ENCODE measurements at regions not wholly inside any gene's neighbourhood (a gene's known extent, or its start where the extent isn't known, plus 50 kb on each side); places are given as distances from the start of the nearest gene placed in this dataset.

GRCh38 chr2:190829642-190830041 lies 51.0 kb upstream of the GLS start:
- 0 out of 2 replicates have a peak overlapping the region, but pooled peaks have one; percentile 46 for H3K27ac Mint-ChIP-seq
- H3K4me3 ChIP-seq = no peak overlapping the region

More at GRCh38 chr2:190829642-190830041, 51.0 kb upstream of the GLS start:
- H3K4me1 Mint-ChIP-seq = no peaks in the 10 kb centered on the region
- Histone ChIP-seq H3K27me3 (ENCODE audit: insufficient read depth) (no peaks in the 10 kb centered on the region), H3K27ac (ENCODE audit: low read depth) (no peak overlapping the region), H3K4me2 (no peak overlapping the region), H3K79me2 (replicated peaks; ENCODE audit: insufficient read depth) (no peaks in the 10 kb centered on the region), H3K4me1 (ENCODE audit: insufficient read depth) (no peaks in the 10 kb centered on the region), H3K9me2 (ENCODE audit: insufficient read depth) (no peaks in the 10 kb centered on the region), H4K20me1 (replicated peaks; ENCODE audit: insufficient read depth) (no peaks in the 10 kb centered on the region), H3F3A (replicated peaks; ENCODE audit: low read depth) (no peaks in the 10 kb centered on the region), H2AFZ (no peak overlapping the region; the same call in 1 of the 2 replicates), H3K36me3 (ENCODE audit: insufficient read depth) (no peaks in the 10 kb centered on the region)
- no peak for TF ChIP-seq CREB1 (CRISPR knock-in tag; IDR thresholded peaks at IDR 0.05; ENCODE audit: low read depth)
- TF ChIP-seq, protein P1, sequence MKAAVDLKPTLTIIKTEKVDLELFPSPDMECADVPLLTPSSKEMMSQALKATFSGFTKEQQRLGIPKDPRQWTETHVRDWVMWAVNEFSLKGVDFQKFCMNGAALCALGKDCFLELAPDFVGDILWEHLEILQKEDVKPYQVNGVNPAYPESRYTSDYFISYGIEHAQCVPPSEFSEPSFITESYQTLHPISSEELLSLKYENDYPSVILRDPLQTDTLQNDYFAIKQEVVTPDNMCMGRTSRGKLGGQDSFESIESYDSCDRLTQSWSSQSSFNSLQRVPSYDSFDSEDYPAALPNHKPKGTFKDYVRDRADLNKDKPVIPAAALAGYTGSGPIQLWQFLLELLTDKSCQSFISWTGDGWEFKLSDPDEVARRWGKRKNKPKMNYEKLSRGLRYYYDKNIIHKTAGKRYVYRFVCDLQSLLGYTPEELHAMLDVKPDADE (IDR thresholded peaks at IDR 0.05) = no peak
- no peak for TF ChIP-seq JUNB (IDR thresholded peaks at IDR 0.05; ENCODE audit: unreplicated experiment)
- TF ChIP-seq ZNF331 (CRISPR knock-in tag; IDR thresholded peaks at IDR 0.05; ENCODE audit: low read depth) = no peak
- no peak for TF ChIP-seq EZH2phosphoT487 (IDR thresholded peaks at IDR 0.05; ENCODE audit: unreplicated experiment)
- TF ChIP-seq POLR2AphosphoS5 (IDR thresholded peaks at IDR 0.05; ENCODE audit: low read depth) = no peak
- no peak for TF ChIP-seq STAT1 (IDR thresholded peaks at IDR 0.05; ENCODE audit: unreplicated experiment)
- no peak for TF ChIP-seq ZNF114 (CRISPR knock-in tag; IDR thresholded peaks at IDR 0.05)
- TF ChIP-seq EZH2 (IDR thresholded peaks at IDR 0.05; ENCODE audit: low read depth, unreplicated experiment) = no peak
- TF ChIP-seq, protein P2, sequence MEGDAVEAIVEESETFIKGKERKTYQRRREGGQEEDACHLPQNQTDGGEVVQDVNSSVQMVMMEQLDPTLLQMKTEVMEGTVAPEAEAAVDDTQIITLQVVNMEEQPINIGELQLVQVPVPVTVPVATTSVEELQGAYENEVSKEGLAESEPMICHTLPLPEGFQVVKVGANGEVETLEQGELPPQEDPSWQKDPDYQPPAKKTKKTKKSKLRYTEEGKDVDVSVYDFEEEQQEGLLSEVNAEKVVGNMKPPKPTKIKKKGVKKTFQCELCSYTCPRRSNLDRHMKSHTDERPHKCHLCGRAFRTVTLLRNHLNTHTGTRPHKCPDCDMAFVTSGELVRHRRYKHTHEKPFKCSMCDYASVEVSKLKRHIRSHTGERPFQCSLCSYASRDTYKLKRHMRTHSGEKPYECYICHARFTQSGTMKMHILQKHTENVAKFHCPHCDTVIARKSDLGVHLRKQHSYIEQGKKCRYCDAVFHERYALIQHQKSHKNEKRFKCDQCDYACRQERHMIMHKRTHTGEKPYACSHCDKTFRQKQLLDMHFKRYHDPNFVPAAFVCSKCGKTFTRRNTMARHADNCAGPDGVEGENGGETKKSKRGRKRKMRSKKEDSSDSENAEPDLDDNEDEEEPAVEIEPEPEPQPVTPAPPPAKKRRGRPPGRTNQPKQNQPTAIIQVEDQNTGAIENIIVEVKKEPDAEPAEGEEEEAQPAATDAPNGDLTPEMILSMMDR (conservative IDR thresholded peaks at IDR 0.05; ENCODE audit: low read depth in 2 of 2) = no peak
- TF ChIP-seq NANOG (IDR thresholded peaks at IDR 0.05; ENCODE audit: borderline replicate concordance) = no peak
- TF ChIP-seq, protein P3, sequence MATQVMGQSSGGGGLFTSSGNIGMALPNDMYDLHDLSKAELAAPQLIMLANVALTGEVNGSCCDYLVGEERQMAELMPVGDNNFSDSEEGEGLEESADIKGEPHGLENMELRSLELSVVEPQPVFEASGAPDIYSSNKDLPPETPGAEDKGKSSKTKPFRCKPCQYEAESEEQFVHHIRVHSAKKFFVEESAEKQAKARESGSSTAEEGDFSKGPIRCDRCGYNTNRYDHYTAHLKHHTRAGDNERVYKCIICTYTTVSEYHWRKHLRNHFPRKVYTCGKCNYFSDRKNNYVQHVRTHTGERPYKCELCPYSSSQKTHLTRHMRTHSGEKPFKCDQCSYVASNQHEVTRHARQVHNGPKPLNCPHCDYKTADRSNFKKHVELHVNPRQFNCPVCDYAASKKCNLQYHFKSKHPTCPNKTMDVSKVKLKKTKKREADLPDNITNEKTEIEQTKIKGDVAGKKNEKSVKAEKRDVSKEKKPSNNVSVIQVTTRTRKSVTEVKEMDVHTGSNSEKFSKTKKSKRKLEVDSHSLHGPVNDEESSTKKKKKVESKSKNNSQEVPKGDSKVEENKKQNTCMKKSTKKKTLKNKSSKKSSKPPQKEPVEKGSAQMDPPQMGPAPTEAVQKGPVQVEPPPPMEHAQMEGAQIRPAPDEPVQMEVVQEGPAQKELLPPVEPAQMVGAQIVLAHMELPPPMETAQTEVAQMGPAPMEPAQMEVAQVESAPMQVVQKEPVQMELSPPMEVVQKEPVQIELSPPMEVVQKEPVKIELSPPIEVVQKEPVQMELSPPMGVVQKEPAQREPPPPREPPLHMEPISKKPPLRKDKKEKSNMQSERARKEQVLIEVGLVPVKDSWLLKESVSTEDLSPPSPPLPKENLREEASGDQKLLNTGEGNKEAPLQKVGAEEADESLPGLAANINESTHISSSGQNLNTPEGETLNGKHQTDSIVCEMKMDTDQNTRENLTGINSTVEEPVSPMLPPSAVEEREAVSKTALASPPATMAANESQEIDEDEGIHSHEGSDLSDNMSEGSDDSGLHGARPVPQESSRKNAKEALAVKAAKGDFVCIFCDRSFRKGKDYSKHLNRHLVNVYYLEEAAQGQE (IDR thresholded peaks at IDR 0.05; ENCODE audit: unreplicated experiment) = no peak
- TF ChIP-seq ZNF462 (CRISPR knock-in tag; IDR thresholded peaks at IDR 0.05) = no peak
- DNase-seq (ENCODE audit: low spot score) = no peak
- ATAC-seq = no peak
- no peaks in the 10 kb centered on the region for H3K36me3 Mint-ChIP-seq (ENCODE audit: low read depth)
- peaks cover 2% of the 10 kb centered on the region for H3K27me3 Mint-ChIP-seq (ENCODE audit: insufficient read depth, low read depth, poor library complexity)
- H3K4me3 Mint-ChIP-seq = no peak overlapping the region
- H3K9me3 Mint-ChIP-seq = no peaks in the 10 kb centered on the region

All from GM23338 (cell line).